ENCODE measurements at regions not wholly inside any gene's neighbourhood (a gene's known extent, or its start where the extent isn't known, plus 50 kb on each side); places are given as distances from the start of the nearest gene placed in this dataset.
A peak's percentile ranks its signal among the peaks of the same experiment; 100 is the strongest.

DNA sequence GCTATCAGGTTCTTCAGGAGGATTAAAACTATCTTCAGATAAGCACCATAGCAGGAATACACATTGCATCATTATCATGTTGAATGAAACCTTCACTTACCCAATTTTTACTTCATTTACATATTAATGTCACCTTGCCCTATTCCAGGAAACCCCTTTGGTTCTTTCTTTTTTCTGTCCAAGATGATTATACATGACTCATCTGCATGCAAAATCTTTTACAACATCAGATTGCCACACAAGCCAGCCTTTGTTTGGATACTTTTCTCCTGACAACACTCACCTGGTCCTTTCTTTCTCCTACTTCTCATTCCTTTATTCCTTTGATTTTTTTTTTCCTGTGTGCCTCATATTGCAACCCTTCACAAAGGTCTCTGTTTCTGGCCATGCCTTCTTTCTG, 200.5 kb upstream of the POU3F2 start:
- peak; percentile 78 for DNase-seq (ENCODE audit: low read depth)

GRCh38 chr6:98634569-98634968, 199.8 kb upstream of the POU3F2 start:
- peak; percentile 31 for DNase-seq (ENCODE audit: low read depth)

GRCh38 chr6:98635191-98635590, 199.2 kb upstream of the POU3F2 start:
- DNase-seq (ENCODE audit: low read depth): no peak

- DNase-seq (ENCODE audit: low read depth): no peak
Observed at GRCh38 chr6:98636941-98637340, 197.4 kb upstream of the POU3F2 start.

GRCh38 chr6:98639089-98639635, 195.2 kb upstream of the POU3F2 start:
- DNase-seq (ENCODE audit: low read depth): no peak

DNA sequence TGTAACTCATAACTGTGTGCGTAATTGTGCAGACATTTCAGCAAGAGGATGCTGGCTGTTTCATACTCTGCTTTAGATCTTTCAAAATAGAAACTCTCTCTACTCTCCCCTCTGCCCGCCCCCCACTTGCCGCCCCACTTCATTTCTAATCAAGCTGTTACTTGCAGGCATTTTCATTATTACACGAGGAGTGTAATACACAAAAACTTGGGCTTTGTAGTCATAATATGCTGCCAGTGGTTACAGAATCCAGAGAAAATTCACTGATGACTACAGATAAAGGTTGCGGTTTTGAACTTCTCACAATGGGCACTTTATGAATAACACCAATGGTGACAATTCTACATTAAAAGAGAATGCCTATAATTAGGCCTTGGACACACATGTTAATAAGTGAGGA, 194.0 kb upstream of the POU3F2 start:
- DNase-seq (ENCODE audit: low read depth): peak; percentile 42

DNA sequence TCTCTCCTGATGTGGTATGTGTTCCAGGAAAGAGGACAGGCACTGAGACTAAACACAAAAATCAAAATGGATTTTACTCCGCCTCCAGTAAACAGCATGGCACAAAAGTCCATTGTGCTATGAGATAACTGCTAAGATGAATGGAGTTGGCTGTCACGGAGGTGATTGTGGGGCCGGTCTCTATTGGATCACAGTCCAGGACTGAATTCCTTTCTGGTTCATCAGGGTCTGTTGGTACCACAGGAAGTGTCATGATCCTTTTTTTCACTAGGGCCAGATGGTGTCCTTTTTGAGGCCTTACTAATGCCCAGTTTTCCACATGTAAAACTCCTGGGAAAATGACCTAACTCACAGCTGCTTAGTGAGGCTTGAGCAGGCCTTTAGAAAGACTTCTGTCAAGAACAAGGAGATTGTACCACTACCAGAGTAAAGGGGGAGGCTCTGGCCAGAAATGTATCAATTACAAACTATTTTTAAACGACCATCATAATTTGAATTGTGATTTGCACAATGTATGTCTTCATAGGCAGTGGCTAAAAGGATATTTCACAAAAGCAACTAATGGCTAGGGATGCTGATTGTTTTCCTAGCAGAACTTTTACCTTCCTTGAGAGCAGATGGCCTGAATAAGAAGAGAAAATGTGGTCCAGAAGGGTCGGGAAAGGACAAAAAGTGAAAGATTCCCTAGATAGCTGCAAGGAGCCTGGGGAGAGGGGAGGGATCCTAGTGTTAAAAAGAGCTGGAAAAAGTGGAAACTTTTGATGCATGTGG, 192.2 kb upstream of the POU3F2 start:
- DNase-seq (ENCODE audit: low read depth): peak; percentile 90

DNA sequence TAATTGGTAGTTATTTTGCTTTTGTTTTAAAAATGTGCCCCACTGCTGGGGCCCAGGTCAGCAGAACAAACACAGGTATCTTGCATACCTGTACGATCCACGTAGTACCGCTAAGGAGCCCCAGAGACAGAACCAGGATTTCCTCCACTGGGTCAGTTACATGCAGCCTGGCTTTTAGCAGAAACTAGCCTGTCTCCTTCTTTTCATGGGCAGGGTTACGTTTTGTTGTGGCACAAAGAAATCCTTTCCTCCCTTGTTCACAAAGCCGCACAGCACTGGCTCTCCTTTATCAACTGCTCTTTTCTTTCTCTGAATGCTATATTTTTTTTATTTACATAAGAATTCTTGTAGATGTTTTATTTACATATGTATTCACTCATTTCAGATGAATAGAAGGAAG, 190.3 kb upstream of the POU3F2 start:
- DNase-seq (ENCODE audit: low read depth): no peak

DNA sequence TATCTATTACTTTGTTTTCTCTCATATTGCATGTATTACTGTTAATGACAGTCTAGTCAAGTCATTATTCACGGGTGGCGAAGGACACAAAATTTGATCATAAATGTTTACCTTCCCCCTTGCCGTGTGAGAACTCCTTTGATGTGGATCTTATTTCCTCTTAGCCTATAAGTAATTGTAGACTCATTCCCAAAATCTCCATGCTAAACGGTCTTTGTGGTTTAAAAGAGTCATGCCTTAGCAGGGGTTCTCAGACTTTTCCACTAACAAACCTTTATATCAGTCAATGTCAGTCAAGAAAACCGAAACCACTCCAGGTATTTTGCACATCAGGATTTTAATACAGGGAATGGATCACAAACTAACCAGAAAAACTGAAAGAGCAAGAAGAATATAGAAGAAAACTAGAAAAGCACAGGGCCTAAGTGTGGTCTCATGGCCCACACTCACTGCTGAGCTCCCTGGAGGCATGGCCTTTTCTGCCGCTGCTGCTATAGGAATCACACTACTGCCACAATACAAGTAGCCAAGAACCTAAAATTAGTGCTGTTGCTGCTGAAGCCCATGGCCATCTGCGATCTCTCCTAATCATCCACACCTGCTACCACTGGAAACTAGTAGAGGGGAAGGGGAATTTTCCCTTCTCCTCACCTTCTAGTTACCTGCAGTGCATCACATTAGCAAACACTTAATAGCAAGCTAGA, 186.0 kb upstream of the POU3F2 start:
- peak; percentile 79 for DNase-seq (ENCODE audit: low read depth)

GRCh38 chr6:98650941-98651340, 183.4 kb upstream of the POU3F2 start:
- no peak for DNase-seq (ENCODE audit: low read depth)

DNA sequence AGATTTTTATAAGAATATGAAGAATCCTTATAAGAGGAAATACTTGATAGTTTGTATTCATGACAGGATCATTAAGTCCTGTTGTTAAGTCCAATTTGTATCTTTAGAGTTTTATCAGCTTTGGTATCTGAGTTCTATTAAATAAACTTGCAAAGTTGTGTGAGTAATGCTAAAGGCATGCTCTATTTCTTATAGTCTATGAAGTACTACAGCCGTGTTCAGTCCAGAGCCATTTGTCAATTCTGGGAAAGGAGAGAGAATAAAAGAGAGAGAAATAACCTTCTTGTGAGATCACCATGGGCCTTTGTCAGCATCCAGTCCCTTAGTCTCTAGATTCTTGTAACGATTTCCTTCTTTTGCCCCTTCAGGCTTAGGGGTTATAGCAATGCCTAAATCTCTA, 181.2 kb upstream of the POU3F2 start:
- peak; percentile 87 for DNase-seq (ENCODE audit: low read depth)

DNA sequence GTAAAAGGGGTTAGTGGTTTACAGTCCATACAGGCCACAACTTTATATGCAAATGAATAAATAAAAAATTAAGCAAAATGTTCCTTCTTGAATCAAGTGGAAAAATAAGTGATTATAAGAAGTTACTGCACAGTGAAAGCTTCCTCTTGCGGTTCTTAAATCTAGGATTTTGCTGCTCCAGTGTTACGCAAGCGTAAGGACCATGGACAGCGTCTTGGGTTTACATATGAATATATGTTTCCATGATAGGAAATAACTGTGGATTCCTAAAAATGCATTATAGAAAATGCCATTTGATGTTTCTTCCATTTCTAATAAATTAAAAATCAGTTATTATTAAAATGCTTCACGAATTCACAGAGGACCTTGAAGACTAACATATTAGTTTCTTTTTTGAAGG, 176.6 kb upstream of the POU3F2 start:
- DNase-seq (ENCODE audit: low read depth): peak; percentile 24

GRCh38 chr6:98669371-98669770, 165.0 kb upstream of the POU3F2 start:
- no peak for DNase-seq (ENCODE audit: low read depth)

DNA sequence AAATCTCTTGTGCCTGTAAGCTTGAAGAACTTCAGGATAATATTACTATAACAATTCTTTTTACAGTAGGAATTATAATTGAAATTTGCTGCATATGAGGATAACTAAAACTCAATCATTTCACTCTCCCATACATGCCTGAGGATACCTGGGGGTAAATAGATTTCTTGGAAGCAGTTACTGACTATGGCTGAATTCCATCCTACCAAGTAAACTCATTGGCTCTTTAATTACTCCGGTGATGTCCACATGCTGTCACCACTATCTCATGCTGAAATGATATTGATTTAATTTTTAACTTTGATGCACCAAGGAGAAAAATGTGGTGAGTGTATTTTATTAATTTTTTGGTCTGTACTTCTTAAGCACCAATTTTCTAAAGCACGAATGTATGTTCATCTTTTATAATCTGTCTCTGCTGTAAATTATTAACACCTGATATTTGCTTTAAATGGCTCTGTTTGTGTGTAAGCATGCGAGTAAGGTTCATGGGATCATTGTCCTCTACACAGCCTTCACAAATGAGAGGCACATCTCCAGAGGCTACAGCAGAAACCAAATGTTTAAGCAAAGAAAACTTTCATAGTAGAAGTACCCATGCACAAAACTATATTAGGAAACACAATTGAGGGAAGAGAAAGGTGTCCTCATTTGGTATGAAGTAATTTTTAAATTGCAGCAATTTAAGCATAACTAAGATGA, 164.2 kb upstream of the POU3F2 start:
- DNase-seq (ENCODE audit: low read depth): no peak

GRCh38 chr6:98672681-98673475, 161.5 kb upstream of the POU3F2 start:
- peak; percentile 33 for DNase-seq (ENCODE audit: low read depth)

GRCh38 chr6:98678481-98678880, 155.9 kb upstream of the POU3F2 start:
- peak; percentile 17 for DNase-seq (ENCODE audit: low read depth)

DNA sequence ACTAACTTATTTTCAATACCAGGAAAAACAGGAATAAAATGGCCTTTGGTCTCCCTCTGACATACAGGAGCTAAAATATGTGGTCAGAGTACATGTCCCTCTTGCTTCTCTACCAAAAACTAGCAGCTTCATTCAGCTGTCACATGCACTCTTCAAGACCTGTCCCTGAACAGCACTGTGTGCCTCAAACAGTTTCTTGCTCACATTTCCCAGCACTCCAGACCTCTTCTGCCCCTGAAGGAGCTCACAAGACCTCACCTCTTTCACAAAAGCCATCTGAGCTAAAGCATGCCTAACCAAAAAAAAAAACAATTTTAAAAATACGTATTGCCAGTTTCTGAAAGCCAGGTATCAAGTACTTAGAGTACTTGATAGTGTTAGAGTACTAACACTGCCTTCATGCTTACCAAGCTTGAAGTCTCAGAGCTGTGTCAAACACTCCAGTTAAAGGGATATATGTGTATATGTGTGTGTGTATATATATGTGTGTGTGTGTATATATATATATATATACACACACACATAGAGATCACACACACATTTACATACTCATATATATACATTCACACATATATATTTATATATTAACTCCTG, 148.3 kb upstream of the POU3F2 start:
- DNase-seq (ENCODE audit: low read depth): no peak

DNA sequence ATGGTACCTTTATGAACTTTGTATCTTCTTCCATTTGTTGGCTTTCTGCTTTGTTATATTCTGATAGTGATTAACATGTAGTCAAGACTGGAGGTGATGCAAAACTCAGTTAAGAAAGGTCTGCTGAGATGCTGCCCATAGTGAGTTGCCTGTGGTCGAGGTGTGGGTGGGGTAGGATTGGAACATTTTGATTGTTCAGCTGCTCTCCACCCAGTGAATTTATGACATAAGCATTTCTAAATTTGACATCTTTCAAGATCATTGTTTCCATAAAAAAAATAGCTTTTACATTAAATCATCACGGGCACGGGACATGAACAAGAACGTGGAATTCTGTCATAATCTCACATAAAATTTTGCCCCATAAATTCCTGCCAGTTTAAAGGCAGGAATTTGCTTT, 146.6 kb upstream of the POU3F2 start:
- DNase-seq (ENCODE audit: low read depth): no peak

DNA sequence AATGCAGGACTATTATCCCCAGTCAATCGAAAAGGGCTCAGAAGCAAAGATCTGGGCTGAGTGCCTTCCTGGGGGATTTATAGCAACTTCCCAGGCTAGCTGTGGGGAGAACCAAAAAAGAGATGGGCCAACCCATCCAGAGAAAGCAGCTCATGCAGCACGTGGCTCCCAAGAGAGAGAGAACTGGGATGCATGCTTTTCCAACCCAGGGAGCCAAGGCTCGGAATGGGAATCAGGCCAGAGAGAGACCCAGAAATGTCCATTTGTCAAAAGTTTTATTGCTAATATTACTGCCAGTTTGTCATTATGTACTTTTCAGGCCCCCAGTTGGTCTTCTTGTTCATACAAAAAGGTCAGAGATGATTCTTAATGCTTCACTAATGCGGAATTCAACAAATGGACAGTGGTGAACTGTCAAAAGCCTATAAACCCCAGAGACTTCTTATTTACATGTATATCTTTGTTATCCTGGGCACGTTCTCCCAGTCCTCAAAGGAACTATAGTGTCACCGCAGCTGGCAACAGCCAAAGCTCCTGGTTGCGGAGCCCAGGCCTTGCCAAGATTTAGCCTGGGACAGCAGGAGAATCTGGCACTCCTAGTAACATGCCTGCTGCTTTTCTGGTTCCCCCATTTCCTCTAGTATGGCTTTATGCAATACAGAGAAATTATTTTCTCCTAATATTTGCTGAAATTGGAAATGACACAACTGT, 139.1 kb upstream of the POU3F2 start:
- no peak for DNase-seq (ENCODE audit: low read depth)

DNA sequence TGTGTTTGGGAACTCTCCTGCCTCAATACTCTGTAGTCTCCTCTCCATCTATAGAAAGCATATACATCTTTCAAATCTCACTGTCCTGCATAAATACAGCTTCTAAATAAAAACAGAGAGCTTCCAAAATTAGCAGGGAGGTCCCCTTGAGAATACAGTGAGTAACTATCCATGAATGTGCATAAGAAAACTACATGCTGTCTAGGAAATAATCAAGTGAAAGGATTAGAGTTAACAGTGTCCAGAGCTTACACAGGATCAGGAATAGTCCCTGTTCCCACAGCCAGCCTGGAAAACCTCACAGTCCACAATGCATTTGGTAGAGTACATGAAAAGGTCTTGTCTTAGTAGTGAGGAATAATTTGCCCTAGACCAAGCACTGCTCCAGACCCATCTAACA, 123.0 kb upstream of the POU3F2 start:
- DNase-seq (ENCODE audit: low read depth): no peak

GRCh38 chr6:98716341-98716740, 118.0 kb upstream of the POU3F2 start:
- DNase-seq (ENCODE audit: low read depth): peak; percentile 6

Data from M059J (cell line).